ENCODE measurements at regions not wholly inside any gene's neighbourhood (a gene's known extent, or its start where the extent isn't known, plus 50 kb on each side); places are given as distances from the start of the nearest gene placed in this dataset.

GRCh38 chr4:64776820-64777219 is 367.6 kb upstream of the TECRL start:
- DNase-seq (ENCODE audit: low spot score) (no peak), ATAC-seq (ENCODE audit: low read depth) (no peak)
- no peak for TF ChIP-seq CTCF (IDR thresholded peaks at IDR 0.05; ENCODE audit: poor library complexity, severe bottlenecking)
- Histone ChIP-seq H3K4me3 (ENCODE audit: severe bottlenecking) (no peak overlapping the region), H3K36me3 (ENCODE audit: low read depth) (no peaks in the 10 kb centered on the region), H3K27ac (ENCODE audit: poor library complexity, severe bottlenecking) (no peak overlapping the region), H3K9me3 (ENCODE audit: severe bottlenecking) (no peaks in the 10 kb centered on the region), H3K4me1 (ENCODE audit: insufficient read depth, poor library complexity, severe bottlenecking) (no peaks in the 10 kb centered on the region), H3K27me3 (ENCODE audit: insufficient read depth, poor library complexity, severe bottlenecking) (no peaks in the 10 kb centered on the region)

GRCh38 chr4:64774626-64775025 is 365.4 kb upstream of the TECRL start:
- peak; percentile 53; the same call in 2 of the 3 replicates for ATAC-seq (ENCODE audit: low read depth)

GRCh38 chr4:64771149-64771548 is 361.9 kb upstream of the TECRL start:
- no peaks in the 10 kb centered on the region for H3K36me3 ChIP-seq (ENCODE audit: low read depth)
- no peaks in the 10 kb centered on the region for H3K9me3 ChIP-seq (ENCODE audit: severe bottlenecking)
- H3K27me3 ChIP-seq (ENCODE audit: insufficient read depth, poor library complexity, severe bottlenecking) = no peaks in the 10 kb centered on the region
- no peak overlapping the region for H3K27ac ChIP-seq (ENCODE audit: poor library complexity, severe bottlenecking)
- no peak overlapping the region for H3K4me3 ChIP-seq (ENCODE audit: severe bottlenecking)
- DNase-seq (ENCODE audit: low spot score) = no peak
- TF ChIP-seq CTCF (IDR thresholded peaks at IDR 0.05; ENCODE audit: poor library complexity, severe bottlenecking) = no peak
- no peak for ATAC-seq (ENCODE audit: low read depth)
- no peaks in the 10 kb centered on the region for H3K4me1 ChIP-seq (ENCODE audit: insufficient read depth, poor library complexity, severe bottlenecking)

More at GRCh38 chr4:64774626-64775025, 365.4 kb upstream of the TECRL start:
- no peak for TF ChIP-seq CTCF (IDR thresholded peaks at IDR 0.05; ENCODE audit: poor library complexity, severe bottlenecking)
- no peaks in the 10 kb centered on the region for H3K4me1 ChIP-seq (ENCODE audit: insufficient read depth, poor library complexity, severe bottlenecking)
- H3K27ac ChIP-seq (ENCODE audit: poor library complexity, severe bottlenecking) = no peak overlapping the region
- no peaks in the 10 kb centered on the region for H3K27me3 ChIP-seq (ENCODE audit: insufficient read depth, poor library complexity, severe bottlenecking)
- no peak for DNase-seq (ENCODE audit: low spot score)
- no peak overlapping the region for H3K4me3 ChIP-seq (ENCODE audit: severe bottlenecking)
- no peaks in the 10 kb centered on the region for H3K36me3 ChIP-seq (ENCODE audit: low read depth)
- H3K9me3 ChIP-seq (ENCODE audit: severe bottlenecking) = no peaks in the 10 kb centered on the region

GRCh38 chr4:64767547-64767946 is 358.3 kb upstream of the TECRL start:
- no peak overlapping the region for H3K4me3 ChIP-seq (ENCODE audit: severe bottlenecking)
- H3K9me3 ChIP-seq (ENCODE audit: severe bottlenecking) = no peaks in the 10 kb centered on the region
- ATAC-seq (ENCODE audit: low read depth) (no peak), DNase-seq (ENCODE audit: low spot score) (no peak)
- no peak overlapping the region for H3K27ac ChIP-seq (ENCODE audit: poor library complexity, severe bottlenecking)
- no peak for TF ChIP-seq CTCF (IDR thresholded peaks at IDR 0.05; ENCODE audit: poor library complexity, severe bottlenecking)
- H3K27me3 ChIP-seq (ENCODE audit: insufficient read depth, poor library complexity, severe bottlenecking) = no peaks in the 10 kb centered on the region
- H3K4me1 ChIP-seq (ENCODE audit: insufficient read depth, poor library complexity, severe bottlenecking) = no peaks in the 10 kb centered on the region
- no peaks in the 10 kb centered on the region for H3K36me3 ChIP-seq (ENCODE audit: low read depth)

GRCh38 chr4:64766565-64766964 is 357.3 kb upstream of the TECRL start:
- no peak for TF ChIP-seq CTCF (IDR thresholded peaks at IDR 0.05; ENCODE audit: poor library complexity, severe bottlenecking)
- H3K27me3 ChIP-seq (ENCODE audit: insufficient read depth, poor library complexity, severe bottlenecking) = no peaks in the 10 kb centered on the region
- no peaks in the 10 kb centered on the region for H3K4me1 ChIP-seq (ENCODE audit: insufficient read depth, poor library complexity, severe bottlenecking)
- DNase-seq (ENCODE audit: low spot score) = no peak
- no peak for ATAC-seq (ENCODE audit: low read depth)
- no peaks in the 10 kb centered on the region for H3K36me3 ChIP-seq (ENCODE audit: low read depth)
- no peak overlapping the region for H3K27ac ChIP-seq (ENCODE audit: poor library complexity, severe bottlenecking)
- H3K9me3 ChIP-seq (ENCODE audit: severe bottlenecking) = no peaks in the 10 kb centered on the region
- H3K4me3 ChIP-seq (ENCODE audit: severe bottlenecking) = no peak overlapping the region
